Fibroblast of lung (primary cell): ENCODE measurements at regions not wholly inside any gene's neighbourhood (a gene's known extent, or its start where the extent isn't known, plus 50 kb on each side); places are given as distances from the start of the nearest gene placed in this dataset.

Experiments
- DNase-seq, 2 donors: peaks; one replicate each; pipeline versions ENCODE4 v3.0.0 to v3.0.0-alpha.2; 2010; ENCODE audit warnings: low read depth in 2 of 2
- H2AFZ ChIP-seq: 2 replicates; pipeline ENCODE4 v1.5.1; 2012; ENCODE audit warnings: low read length, control low read depth, inconsistent platforms
- H3K27ac ChIP-seq: 2 replicates; pipeline ENCODE4 v1.5.1; 2011; ENCODE audit warnings: low read length, control low read depth; ENCODE audit not compliant: insufficient read depth
- H3K27me3 ChIP-seq: 2 replicates; pipeline ENCODE4 v1.5.1; 2011; ENCODE audit warnings: mild to moderate bottlenecking, low read length; ENCODE audit not compliant: control insufficient read depth, insufficient read depth
- H3K36me3 ChIP-seq: 2 replicates; pipeline ENCODE4 v1.5.1; 2011; ENCODE audit warnings: low read length; ENCODE audit not compliant: control insufficient read depth, insufficient read depth
- H3K4me1 ChIP-seq: 2 replicates; pipeline ENCODE4 v1.5.1; 2011; ENCODE audit warnings: low read length; ENCODE audit not compliant: control insufficient read depth, insufficient read depth; ENCODE audit errors: extremely low read depth
- H3K4me2 ChIP-seq: 2 replicates; pipeline ENCODE4 v1.5.1; 2011; ENCODE audit warnings: low read length, control low read depth; ENCODE audit not compliant: insufficient read depth; ENCODE audit errors: extremely low read depth
- H3K4me3 ChIP-seq, 4 experiments: fragments of 200-600 bp in 1 of 4; sonication (generic) in 1 of 4; replicated peaks in 1 of 4; 2 replicates each; pipeline ENCODE4 v1.5.1; 2011 to 2016; ENCODE audit warnings: low read length in 4 of 4, low read depth in 3 of 4, mild to moderate bottlenecking in 3 of 4, control low read depth in 2 of 4, inconsistent platforms in 1 of 4, mixed read lengths in 1 of 4; ENCODE audit not compliant: insufficient read depth in 1 of 4; ENCODE audit errors: control extremely low read depth in 1 of 4
- H3K79me2 ChIP-seq: 2 replicates; pipeline ENCODE4 v1.5.1; 2012; ENCODE audit warnings: mild to moderate bottlenecking, low read length, inconsistent platforms; ENCODE audit not compliant: control insufficient read depth, insufficient read depth
- H3K9ac ChIP-seq: 2 replicates; pipeline ENCODE4 v1.5.1; 2011; ENCODE audit warnings: mild to moderate bottlenecking, low read length, control low read depth; ENCODE audit not compliant: insufficient read depth
- H3K9me3 ChIP-seq: 2 replicates; pipeline ENCODE4 v1.5.1; 2012; ENCODE audit warnings: low read depth, low read length; ENCODE audit not compliant: control insufficient read depth, insufficient read depth
- H4K20me1 ChIP-seq: 2 replicates; pipeline ENCODE4 v1.5.1; 2011; ENCODE audit warnings: low read length; ENCODE audit not compliant: control insufficient read depth, insufficient read depth; ENCODE audit errors: extremely low read depth
- CTCF ChIP-seq, 2 donors: IDR thresholded peaks in 1 of 2; conservative IDR thresholded peaks in 1 of 2; 1 replicate in 1 of 2; 2 replicates in 1 of 2; pipeline ENCODE4 v1.5.1; 2011 to 2012; ENCODE audit warnings: low read length in 2 of 2, control low read depth in 1 of 2, inconsistent platforms in 1 of 2, low read depth in 1 of 2, mild to moderate bottlenecking in 1 of 2
- EZH2 ChIP-seq: IDR thresholded peaks from 2 replicates; pipeline ENCODE4 v1.5.1; 2012; ENCODE audit warnings: low read length, control low read depth, mild to moderate bottlenecking; ENCODE audit errors: missing control alignments

DNA sequence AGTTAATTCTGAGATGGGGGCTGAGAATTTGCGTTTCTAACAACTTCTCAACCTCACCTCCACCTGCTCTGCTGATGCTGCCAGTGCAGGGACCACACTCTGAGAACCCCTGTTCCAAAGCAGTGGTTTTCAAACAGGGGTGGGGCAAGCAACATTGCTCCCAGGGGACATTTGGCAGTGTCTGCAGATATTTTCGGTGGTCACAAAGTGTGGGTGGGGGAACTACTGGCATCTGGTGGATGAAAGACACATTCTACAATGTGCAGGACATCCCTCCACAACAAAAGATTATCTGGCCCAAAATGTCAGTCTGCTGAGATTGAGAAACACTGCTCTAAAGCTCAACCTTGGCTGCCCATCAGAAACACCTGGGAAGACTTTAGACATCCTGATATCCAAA is 188.7 kb upstream of the SATB2 start:
- TF ChIP-seq CTCF (conservative IDR thresholded peaks at IDR 0.05 in 1 of 2, IDR thresholded peaks at IDR 0.05 in 1 of 2; ENCODE audit: low read depth in 1 of 2, low read length in 2 of 2) (no peak), EZH2 (no peak)
- no peak overlapping the region for H3K4me2 ChIP-seq
- no peaks in the 10 kb centered on the region for H3K36me3 ChIP-seq
- no peak for DNase-seq
- H3K4me3 ChIP-seq = no peak overlapping the region
- H3K27ac ChIP-seq = no peak overlapping the region
- no peak overlapping the region for H3K9ac ChIP-seq
- no peak overlapping the region for H2AFZ ChIP-seq
- H4K20me1 ChIP-seq = no peaks in the 10 kb centered on the region
- H3K9me3 ChIP-seq = no peaks in the 10 kb centered on the region
- H3K4me1 ChIP-seq = no peaks in the 10 kb centered on the region
- H3K79me2 ChIP-seq = no peaks in the 10 kb centered on the region
- no peaks in the 10 kb centered on the region for H3K27me3 ChIP-seq

DNA sequence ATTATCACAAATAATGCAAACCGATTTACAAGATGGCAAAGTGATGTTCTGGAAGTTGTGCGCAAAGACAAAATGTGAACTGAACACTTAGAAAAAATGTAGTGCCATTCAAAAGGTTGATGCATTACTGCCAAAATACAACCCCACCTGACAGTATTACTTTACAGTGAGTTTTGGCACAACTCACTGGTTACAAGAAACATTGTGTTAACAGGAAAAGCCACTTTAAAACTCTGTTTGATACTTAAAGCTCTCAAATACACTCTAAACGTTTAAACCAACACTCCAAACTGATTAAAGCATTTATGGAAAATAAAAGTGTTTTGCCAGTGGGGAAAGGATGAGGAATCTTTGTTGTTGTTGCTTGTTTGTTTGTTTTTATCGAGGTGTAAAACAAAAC is 173.4 kb upstream of the SATB2 start:
- no peak for DNase-seq
- H3K27ac ChIP-seq = no peak overlapping the region
- no peak overlapping the region for H3K4me3 ChIP-seq
- no peak overlapping the region for H2AFZ ChIP-seq
- no peak overlapping the region for H3K4me2 ChIP-seq
- no peaks in the 10 kb centered on the region for H3K4me1 ChIP-seq
- no peaks in the 10 kb centered on the region for H3K79me2 ChIP-seq
- no peaks in the 10 kb centered on the region for H3K27me3 ChIP-seq
- TF ChIP-seq CTCF (conservative IDR thresholded peaks at IDR 0.05 in 1 of 2, IDR thresholded peaks at IDR 0.05 in 1 of 2; ENCODE audit: low read depth in 1 of 2, low read length in 2 of 2) = no peak
- TF ChIP-seq EZH2 = no peak
- H3K9me3 ChIP-seq = no peaks in the 10 kb centered on the region
- no peak overlapping the region for H3K9ac ChIP-seq
- no peaks in the 10 kb centered on the region for H4K20me1 ChIP-seq
- H3K36me3 ChIP-seq = no peaks in the 10 kb centered on the region

- Histone ChIP-seq H3K4me3 (no peak overlapping the region), H3K4me2 (no peak overlapping the region), H3K4me1 (no peaks in the 10 kb centered on the region), H4K20me1 (no peaks in the 10 kb centered on the region), H3K36me3 (no peaks in the 10 kb centered on the region), H3K9me3 (no peaks in the 10 kb centered on the region), H3K27me3 (no peaks in the 10 kb centered on the region), H2AFZ (no peak overlapping the region), H3K79me2 (no peaks in the 10 kb centered on the region), H3K27ac (no peak overlapping the region), H3K9ac (no peak overlapping the region)
- no peak for DNase-seq
- TF ChIP-seq EZH2 = no peak
- no peak for TF ChIP-seq CTCF (conservative IDR thresholded peaks at IDR 0.05 in 1 of 2, IDR thresholded peaks at IDR 0.05 in 1 of 2; ENCODE audit: low read depth in 1 of 2, low read length in 2 of 2)
Measured at GRCh38 chr2:199629301-199629700, 171.6 kb upstream of the SATB2 start.
